Parathyroid adenoma (tissue), 2 donors: ENCODE measurements at regions not wholly inside any gene's neighbourhood (a gene's known extent, or its start where the extent isn't known, plus 50 kb on each side); places are given as distances from the start of the nearest gene placed in this dataset.

Experiments
- H2AFZ ChIP-seq: fragments of 300-600 bp; sonication (generic); one replicate; pipeline ENCODE4 v1.7.0; 2017; ENCODE audit warnings: antibody characterized with exemption, mild to moderate bottlenecking
- H3K27ac ChIP-seq: fragments of 300-600 bp; sonication (generic); one replicate; pipeline ENCODE4 v1.7.0; 2017
- H3K27me3 ChIP-seq: fragments of 300-600 bp; sonication (generic); one replicate; pipeline ENCODE4 v1.7.0; 2017; ENCODE audit warnings: low read length; ENCODE audit not compliant: control insufficient read depth, insufficient read depth
- H3K36me3 ChIP-seq: fragments of 300-600 bp; sonication (generic); one replicate; pipeline ENCODE4 v1.7.0; 2017; ENCODE audit warnings: low read length; ENCODE audit not compliant: control insufficient read depth, insufficient read depth
- H3K4me1 ChIP-seq: fragments of 300-600 bp; sonication (generic); one replicate; pipeline ENCODE4 v1.7.0; 2017; ENCODE audit warnings: control low read depth
- H3K4me2 ChIP-seq: fragments of 300-600 bp; sonication (generic); one replicate; pipeline ENCODE4 v1.7.0; 2017; ENCODE audit warnings: low read length
- H3K4me3 ChIP-seq: fragments of 300-600 bp; sonication (generic); one replicate; pipeline ENCODE4 v1.7.0; 2017; ENCODE audit warnings: low read depth, low read length
- H3K79me2 ChIP-seq: fragments of 300-600 bp; sonication (generic); one replicate; pipeline ENCODE4 v1.7.0; 2017; ENCODE audit warnings: control low read depth
- H3K9ac ChIP-seq: fragments of 300-600 bp; sonication (generic); one replicate; pipeline ENCODE4 v1.7.0; 2017; ENCODE audit warnings: mild to moderate bottlenecking
- H3K9me3 ChIP-seq: fragments of 300-600 bp; sonication (generic); one replicate; pipeline ENCODE4 v1.7.0; 2017; ENCODE audit warnings: low read length; ENCODE audit not compliant: control insufficient read depth
- CTCF ChIP-seq: fragments of 300-600 bp; sonication (generic); IDR thresholded peaks from one replicate; pipeline ENCODE4 v1.7.0; 2017; ENCODE audit warnings: antibody characterized with exemption, mild to moderate bottlenecking
- donor health status: primary hyperparathyroidism.

- H3K4me2 ChIP-seq, result no peak overlapping the region
- H3K4me3 ChIP-seq, result no peak overlapping the region
- H2AFZ ChIP-seq, result no peak overlapping the region
- no peaks in the 10 kb centered on the region for H3K27me3 ChIP-seq
- H3K9ac ChIP-seq, result no peak overlapping the region
- H3K9me3 ChIP-seq, result no peaks in the 10 kb centered on the region
- H3K27ac ChIP-seq, result no peak overlapping the region
- H3K4me1 ChIP-seq, result no peaks in the 10 kb centered on the region
- H3K36me3 ChIP-seq, result no peaks in the 10 kb centered on the region
- no peak for TF ChIP-seq CTCF
- no peaks in the 10 kb centered on the region for H3K79me2 ChIP-seq
These were observed 301.0 kb upstream of the KCNN2 start for GRCh38 chr5:114060866-114061265.

DNA sequence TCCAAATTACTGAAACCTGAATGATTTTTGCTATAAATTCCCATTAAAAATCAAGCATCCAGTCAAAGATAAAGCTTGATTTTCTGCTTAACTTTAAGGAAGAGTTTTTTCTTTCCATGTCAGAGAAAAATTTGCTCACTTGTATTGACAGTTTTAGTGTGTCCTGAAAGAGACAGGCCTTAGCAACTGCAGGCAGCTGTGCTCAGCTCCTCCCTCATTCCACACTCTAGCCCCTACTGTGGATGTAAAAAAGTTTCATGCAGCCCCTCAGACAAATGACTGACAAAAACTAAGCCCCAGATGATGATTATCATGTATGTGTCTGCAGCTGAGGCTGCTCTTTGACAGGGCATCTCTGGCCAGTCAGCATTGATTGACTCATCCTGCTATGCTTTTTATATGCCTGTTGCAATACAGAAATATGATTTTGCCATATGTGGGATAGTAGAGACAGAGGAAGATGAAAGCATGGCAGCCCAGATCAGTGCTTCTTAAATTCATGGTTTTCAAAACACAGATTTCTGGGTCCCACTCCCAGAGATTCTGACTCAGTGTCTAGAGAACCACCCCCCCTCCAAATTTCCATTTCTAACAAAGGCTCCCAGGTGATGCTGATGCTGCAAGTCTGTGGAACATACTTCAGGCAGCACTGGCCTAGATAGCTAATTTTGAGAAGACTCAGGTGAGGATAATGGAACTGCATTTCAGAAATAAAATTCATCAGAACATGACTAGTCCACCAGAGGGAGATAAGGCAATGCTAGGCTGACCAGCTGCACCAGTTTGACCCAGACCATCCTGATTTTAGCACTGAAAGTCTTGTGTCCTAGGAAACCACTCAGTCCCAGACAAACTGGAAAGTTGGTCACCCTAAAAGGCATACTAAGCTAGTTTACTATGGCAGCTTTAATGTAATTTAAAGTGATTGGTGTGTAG is 298.7 kb upstream of the KCNN2 start:
- Histone ChIP-seq H3K79me2 (no peaks in the 10 kb centered on the region), H3K9me3 (no peaks in the 10 kb centered on the region), H3K36me3 (no peaks in the 10 kb centered on the region), H3K4me2 (no peak overlapping the region), H3K9ac (no peak overlapping the region), H3K4me3 (no peak overlapping the region), H3K27me3 (no peaks in the 10 kb centered on the region), H2AFZ (no peak overlapping the region), H3K4me1 (no peaks in the 10 kb centered on the region), H3K27ac (no peak overlapping the region)
- no peak for TF ChIP-seq CTCF

GRCh38 chr5:114065912-114066311 is 296.0 kb upstream of the KCNN2 start:
- Histone ChIP-seq H3K27ac (no peak overlapping the region), H3K4me1 (no peaks in the 10 kb centered on the region), H3K79me2 (no peaks in the 10 kb centered on the region), H3K4me2 (no peak overlapping the region), H3K36me3 (no peaks in the 10 kb centered on the region), H2AFZ (no peak overlapping the region), H3K4me3 (no peak overlapping the region), H3K9ac (no peak overlapping the region), H3K9me3 (no peaks in the 10 kb centered on the region), H3K27me3 (no peaks in the 10 kb centered on the region)
- no peak for TF ChIP-seq CTCF

GRCh38 chr5:114070093-114070722 is 291.7 kb upstream of the KCNN2 start:
- no peaks in the 10 kb centered on the region for H3K9me3 ChIP-seq
- no peaks in the 10 kb centered on the region for H3K36me3 ChIP-seq
- no peaks in the 10 kb centered on the region for H3K4me1 ChIP-seq
- H3K4me2 ChIP-seq, result no peak overlapping the region
- no peak overlapping the region for H3K27ac ChIP-seq
- H3K27me3 ChIP-seq, result no peaks in the 10 kb centered on the region
- no peak for TF ChIP-seq CTCF
- no peak overlapping the region for H3K4me3 ChIP-seq
- H2AFZ ChIP-seq, result no peak overlapping the region
- no peak overlapping the region for H3K9ac ChIP-seq
- no peaks in the 10 kb centered on the region for H3K79me2 ChIP-seq
